Endodermal cell (in vitro differentiated cells): ENCODE measurements at regions not wholly inside any gene's neighbourhood (a gene's known extent, or its start where the extent isn't known, plus 50 kb on each side); places are given as distances from the start of the nearest gene placed in this dataset.
A peak's percentile ranks its signal among the peaks of the same experiment; 100 is the strongest.

Source experiments
- DNase-seq: peaks from one replicate; pipeline ENCODE4 v3.0.0-alpha.2; 2017
- H3K27ac ChIP-seq: 2 replicates; pipeline ENCODE4 v1.5.1; 2013; ENCODE audit warnings: mild to moderate bottlenecking, low read depth, low read length, moderate library complexity
- H3K27me3 ChIP-seq: 2 replicates; pipeline ENCODE4 v1.6.1; 2013; ENCODE audit warnings: mild to moderate bottlenecking, low read length, moderate library complexity; ENCODE audit not compliant: insufficient read depth, control insufficient read depth, poor library complexity, severe bottlenecking
- H3K36me3 ChIP-seq: 2 replicates; pipeline ENCODE4 v1.7.0; 2013; ENCODE audit warnings: mild to moderate bottlenecking, low read length, moderate library complexity; ENCODE audit not compliant: control insufficient read depth, insufficient read depth
- H3K4me1 ChIP-seq: one replicate; pipeline ENCODE4 v1.7.0; 2013; ENCODE audit warnings: low read length; ENCODE audit not compliant: control insufficient read depth, insufficient read depth
- H3K4me3 ChIP-seq: 2 replicates; pipeline ENCODE4 v1.5.1; 2013; ENCODE audit warnings: mild to moderate bottlenecking, low read length, moderate library complexity
- H3K9ac ChIP-seq: 2 replicates; pipeline ENCODE4 v1.6.1; 2013; ENCODE audit warnings: mild to moderate bottlenecking, low read length, moderate library complexity; ENCODE audit not compliant: poor library complexity, severe bottlenecking; ENCODE audit errors: extremely low read depth
- H3K9me3 ChIP-seq: 2 replicates; pipeline ENCODE4 v1.6.1; 2013; ENCODE audit warnings: mild to moderate bottlenecking, low read length, moderate library complexity; ENCODE audit not compliant: control insufficient read depth
- H3K27ac Mint-ChIP-seq: 2 replicates; pipeline ENCODE4 v1.8.0; 2020; ENCODE audit warnings: mixed read lengths
- H3K27me3 Mint-ChIP-seq: 2 replicates; pipeline ENCODE4 v1.8.0; 2021; ENCODE audit warnings: mild to moderate bottlenecking, mixed read lengths; ENCODE audit not compliant: insufficient read depth
- H3K36me3 Mint-ChIP-seq: 2 replicates; pipeline ENCODE4 v1.8.0; 2020; ENCODE audit warnings: low read depth, mixed read lengths
- H3K4me1 Mint-ChIP-seq: 2 replicates; pipeline ENCODE4 v1.8.0; 2020; ENCODE audit warnings: mixed read lengths
- H3K4me3 Mint-ChIP-seq: 2 replicates; pipeline ENCODE4 v1.8.0; 2020; ENCODE audit warnings: mild to moderate bottlenecking, moderate library complexity, mixed read lengths
- H3K9me3 Mint-ChIP-seq: 2 replicates; pipeline ENCODE4 v1.8.0; 2020; ENCODE audit warnings: mild to moderate bottlenecking, mixed read lengths
- WGBS, 2 experiments: methylation state at CpG; one replicate each; pipeline versions ENCODE4 v1.1.5 to v1.1.7; 2013; ENCODE audit warnings: missing lambda C conversion rate in 2 of 2, mixed read lengths in 1 of 2; ENCODE audit not compliant: insufficient coverage in 1 of 2, insufficient read length in 1 of 2; 5-methylcytosine and 5-hydroxymethylcytosine counted together
- TF ChIP-seq, protein P1 (sequence below): fragments of 200-600 bp; sonication (generic); conservative IDR thresholded peaks from 2 replicates; pipeline ENCODE4 v1.5.0; 2021; ENCODE audit warnings: antibody characterized with exemption, mild to moderate bottlenecking

DNA sequence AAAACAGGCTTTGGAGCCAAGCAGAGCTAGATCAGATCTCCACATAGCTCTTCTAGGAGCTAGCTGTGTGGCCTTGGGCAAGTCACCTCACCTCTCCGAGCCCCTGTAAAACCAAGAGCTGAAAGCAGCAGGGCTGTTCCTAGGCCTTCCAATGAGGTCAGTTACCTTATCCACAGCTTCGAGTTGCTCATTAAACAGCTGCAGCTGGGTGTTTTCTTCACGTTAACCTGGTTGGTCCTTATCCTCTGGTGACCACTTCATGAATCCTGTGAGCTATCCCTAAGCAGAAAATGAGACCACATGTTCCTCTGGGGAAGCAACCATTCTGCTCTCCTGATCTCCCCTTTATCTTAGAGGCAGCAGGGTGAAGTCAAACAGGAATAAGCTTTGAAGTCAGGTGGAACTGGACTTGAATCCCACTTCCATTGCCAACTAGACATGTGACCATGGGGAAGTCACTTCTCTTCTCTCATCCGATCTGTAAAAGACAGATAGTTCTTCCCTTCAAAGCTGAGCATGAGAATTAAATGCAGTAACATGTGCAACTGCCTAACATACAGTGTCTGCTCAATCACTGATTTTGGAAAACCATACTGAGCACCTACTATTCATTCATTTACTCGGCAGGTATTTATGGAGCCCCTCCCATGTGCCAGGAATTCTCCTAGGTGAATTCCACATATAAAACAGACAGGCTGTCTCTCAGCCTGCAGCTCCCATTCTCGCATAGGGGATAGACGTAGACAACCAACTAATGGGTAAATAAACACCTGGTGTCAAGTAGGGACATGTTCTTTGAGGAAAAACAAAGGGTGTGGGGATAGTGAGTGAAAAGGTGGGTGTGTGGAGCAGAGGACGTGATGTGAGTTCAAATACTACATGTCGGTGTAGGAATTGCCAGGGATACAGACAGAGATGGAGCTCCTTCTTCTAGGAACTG lies 111.7 kb upstream of the BOD1 start:
- H3K4me1 Mint-ChIP-seq: peaks cover 18% of the 10 kb centered on the region
- Histone ChIP-seq H3K4me3 (no peak overlapping the region), H3K4me1 (peaks cover 9% of the 10 kb centered on the region), H3K9ac (no peak overlapping the region), H3K27me3 (no peaks in the 10 kb centered on the region), H3K27ac (no peak overlapping the region), H3K36me3 (no peaks in the 10 kb centered on the region), H3K9me3 (peaks cover 5% of the 10 kb centered on the region)
- WGBS, 2 experiments: 88 to 90% methylated on average over 9 of the region's 9 CpGs
- peaks cover 28% of the 10 kb centered on the region for H3K36me3 Mint-ChIP-seq
- DNase-seq: no peak
- H3K27me3 Mint-ChIP-seq: no peaks in the 10 kb centered on the region
- peaks cover 3% of the 10 kb centered on the region for H3K9me3 Mint-ChIP-seq
- TF ChIP-seq, protein P1, sequence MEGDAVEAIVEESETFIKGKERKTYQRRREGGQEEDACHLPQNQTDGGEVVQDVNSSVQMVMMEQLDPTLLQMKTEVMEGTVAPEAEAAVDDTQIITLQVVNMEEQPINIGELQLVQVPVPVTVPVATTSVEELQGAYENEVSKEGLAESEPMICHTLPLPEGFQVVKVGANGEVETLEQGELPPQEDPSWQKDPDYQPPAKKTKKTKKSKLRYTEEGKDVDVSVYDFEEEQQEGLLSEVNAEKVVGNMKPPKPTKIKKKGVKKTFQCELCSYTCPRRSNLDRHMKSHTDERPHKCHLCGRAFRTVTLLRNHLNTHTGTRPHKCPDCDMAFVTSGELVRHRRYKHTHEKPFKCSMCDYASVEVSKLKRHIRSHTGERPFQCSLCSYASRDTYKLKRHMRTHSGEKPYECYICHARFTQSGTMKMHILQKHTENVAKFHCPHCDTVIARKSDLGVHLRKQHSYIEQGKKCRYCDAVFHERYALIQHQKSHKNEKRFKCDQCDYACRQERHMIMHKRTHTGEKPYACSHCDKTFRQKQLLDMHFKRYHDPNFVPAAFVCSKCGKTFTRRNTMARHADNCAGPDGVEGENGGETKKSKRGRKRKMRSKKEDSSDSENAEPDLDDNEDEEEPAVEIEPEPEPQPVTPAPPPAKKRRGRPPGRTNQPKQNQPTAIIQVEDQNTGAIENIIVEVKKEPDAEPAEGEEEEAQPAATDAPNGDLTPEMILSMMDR: no peak
- H3K27ac Mint-ChIP-seq: peak overlapping the region; percentile 29
- no peak overlapping the region for H3K4me3 Mint-ChIP-seq

DNA sequence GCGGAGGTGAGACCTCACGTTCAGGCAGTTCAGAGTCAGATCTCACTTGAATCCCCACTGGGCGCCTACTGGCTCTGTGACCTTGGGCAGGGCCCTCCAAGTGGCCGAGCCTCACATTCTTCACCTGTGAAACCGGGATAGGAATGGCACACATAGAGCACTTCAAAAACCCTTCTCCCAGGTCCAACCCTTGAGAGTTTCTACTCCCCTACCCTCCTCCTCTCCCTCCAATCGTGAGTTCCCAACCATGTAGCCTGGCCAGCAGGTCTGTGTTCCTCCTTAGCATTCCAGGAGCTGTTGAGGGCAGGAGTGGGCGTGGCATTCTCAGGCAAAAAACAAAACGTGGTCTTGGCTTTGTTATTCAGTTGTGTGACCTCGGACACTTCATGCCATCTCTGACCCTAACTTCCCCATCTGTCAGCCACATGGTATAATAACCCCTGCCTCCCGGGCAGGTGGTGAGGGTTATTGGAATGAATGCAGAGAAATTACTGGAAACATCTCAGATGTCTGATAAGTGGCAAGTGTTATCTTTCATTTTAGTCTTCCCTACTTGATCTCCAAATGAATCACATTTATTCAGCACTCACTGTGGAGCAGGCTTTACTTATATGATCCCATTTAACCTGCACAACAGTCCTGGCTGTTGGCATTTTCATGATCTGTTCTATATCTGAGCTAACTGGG lies 112.8 kb upstream of the BOD1 start:
- H3K9me3 Mint-ChIP-seq: peaks cover 3% of the 10 kb centered on the region
- Histone ChIP-seq H3K27me3 (no peaks in the 10 kb centered on the region), H3K4me1 (peaks cover 9% of the 10 kb centered on the region), H3K9me3 (peaks cover 5% of the 10 kb centered on the region), H3K4me3 (no peak overlapping the region), H3K27ac (no peak overlapping the region), H3K9ac (no peak overlapping the region), H3K36me3 (no peaks in the 10 kb centered on the region)
- TF ChIP-seq, protein P1: no peak
- DNase-seq: no peak
- no peak overlapping the region for H3K4me3 Mint-ChIP-seq
- H3K36me3 Mint-ChIP-seq: peaks cover 28% of the 10 kb centered on the region
- H3K27ac Mint-ChIP-seq: no peak overlapping the region
- WGBS, 2 experiments: 75 to 90% methylated on average over 4 to 9 of the region's 10 CpGs
- H3K27me3 Mint-ChIP-seq: no peaks in the 10 kb centered on the region
- H3K4me1 Mint-ChIP-seq: peaks cover 18% of the 10 kb centered on the region

DNA sequence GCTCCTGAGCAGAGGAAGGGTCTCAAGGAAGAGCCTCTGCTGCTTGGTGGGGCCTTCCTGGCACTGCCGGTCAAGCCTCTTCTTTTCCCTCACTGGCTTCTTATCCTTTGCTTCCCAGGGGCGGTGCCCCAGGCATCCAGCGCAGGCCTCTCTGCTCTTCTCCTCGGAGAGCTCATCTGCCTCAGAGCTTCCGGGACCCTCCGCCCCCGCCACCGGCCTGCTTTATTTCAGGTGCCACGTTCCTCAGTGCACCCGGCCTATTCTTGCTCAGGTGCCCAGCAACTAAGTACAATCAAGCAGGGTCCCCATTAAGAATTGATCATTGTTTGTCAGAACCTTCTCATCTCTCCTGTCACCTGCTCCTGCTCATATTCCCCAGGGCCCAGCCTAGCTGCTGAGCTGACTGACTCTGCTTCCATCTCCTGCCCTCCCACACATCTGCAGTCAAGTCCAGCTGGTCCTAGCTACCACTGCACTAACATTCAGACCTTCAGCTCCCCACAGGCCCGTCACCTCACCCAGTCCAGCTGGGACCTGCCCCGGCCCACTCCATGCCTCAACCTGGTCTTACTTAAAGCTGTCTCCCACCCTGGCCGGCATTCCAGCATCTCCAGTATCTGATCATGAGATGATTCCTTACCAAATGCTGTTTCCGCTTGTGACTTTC lies 114.3 kb upstream of the BOD1 start:
- 92 to 94% methylated on average over 12 to 14 of the region's 14 CpGs for WGBS, 2 experiments
- Mint-ChIP-seq H3K27me3 (no peaks in the 10 kb centered on the region), H3K27ac (no peak overlapping the region), H3K9me3 (peaks cover 3% of the 10 kb centered on the region), H3K4me1 (peaks cover 18% of the 10 kb centered on the region), H3K36me3 (peaks cover 19% of the 10 kb centered on the region), H3K4me3 (no peak overlapping the region)
- no peak overlapping the region for H3K4me3 ChIP-seq
- H3K9me3 ChIP-seq: peaks cover 5% of the 10 kb centered on the region
- no peak overlapping the region for H3K27ac ChIP-seq
- TF ChIP-seq, protein P1: no peak
- no peak overlapping the region for H3K9ac ChIP-seq
- H3K27me3 ChIP-seq: no peaks in the 10 kb centered on the region
- DNase-seq: no peak
- peaks cover 9% of the 10 kb centered on the region for H3K4me1 ChIP-seq
- H3K36me3 ChIP-seq: no peaks in the 10 kb centered on the region
